Nucleus accumbens (tissue), 56 donors: ENCODE measurements at regions not wholly inside any gene's neighbourhood (a gene's known extent, or its start where the extent isn't known, plus 50 kb on each side); places are given as distances from the start of the nearest gene placed in this dataset.

ENCODE experiments used
- DNase-seq, 56 donors: peaks; one replicate each; lab custom pipeline; 2025; lab: John Stamatoyannopoulos, UW

DNA sequence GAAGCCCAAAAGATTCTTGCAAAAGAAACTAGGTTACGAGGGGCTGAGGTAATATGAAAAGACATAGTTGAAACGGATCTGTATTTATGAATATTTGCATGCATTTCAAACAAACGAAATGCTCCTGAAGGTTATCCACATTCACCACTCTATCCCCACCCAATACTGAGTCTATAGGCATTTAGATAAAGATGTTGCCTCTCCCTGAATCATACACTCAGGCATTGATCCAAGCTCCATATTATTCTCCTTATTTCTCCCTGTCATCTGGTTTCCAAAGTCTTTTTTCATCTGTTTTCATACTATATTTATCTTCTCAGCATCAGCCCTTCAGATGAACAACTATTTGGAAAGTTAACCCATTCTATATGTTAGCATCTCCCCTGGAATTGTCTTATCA is 492.5 kb upstream of the TGFBR2 start:
- no peak for DNase-seq

DNA sequence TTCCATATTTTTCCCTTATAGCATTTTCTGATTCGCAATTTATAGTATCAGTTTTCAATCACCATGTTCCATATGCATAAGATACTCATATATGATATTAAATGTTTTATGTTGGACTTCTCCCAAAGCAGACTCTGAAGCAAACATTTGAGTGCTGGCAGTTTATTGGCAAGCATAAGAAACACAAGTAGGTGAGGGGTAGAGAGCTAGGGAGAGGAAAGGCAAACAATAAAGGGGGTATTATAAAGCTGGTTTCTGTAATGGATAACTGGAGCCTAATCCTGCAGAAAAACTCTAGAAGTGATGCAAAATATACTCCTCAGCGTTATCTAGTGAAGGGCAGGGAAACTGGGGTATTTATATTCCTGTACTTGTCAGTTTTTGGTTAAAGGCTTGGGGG is 491.5 kb upstream of the TGFBR2 start:
- no peak for DNase-seq

DNA sequence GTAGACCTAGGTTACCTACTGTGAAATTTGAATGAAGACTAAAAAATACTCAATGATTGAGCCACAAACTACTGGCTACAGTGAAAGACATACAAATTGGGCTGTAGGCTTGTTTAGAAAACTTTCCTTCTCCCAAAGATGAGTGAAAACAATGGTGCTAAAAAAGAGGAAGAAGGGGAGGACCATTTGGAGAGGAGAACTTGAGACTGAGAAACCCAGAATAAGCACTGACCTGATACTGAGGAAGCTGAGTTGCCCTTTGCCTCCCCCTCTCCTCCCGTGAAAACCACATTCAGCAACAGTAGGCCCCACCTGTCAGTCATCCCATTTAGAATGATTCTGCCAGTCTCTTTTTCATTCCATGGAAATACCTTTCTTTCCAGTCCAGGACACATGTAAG is 484.0 kb upstream of the TGFBR2 start:
- no peak for DNase-seq

DNA sequence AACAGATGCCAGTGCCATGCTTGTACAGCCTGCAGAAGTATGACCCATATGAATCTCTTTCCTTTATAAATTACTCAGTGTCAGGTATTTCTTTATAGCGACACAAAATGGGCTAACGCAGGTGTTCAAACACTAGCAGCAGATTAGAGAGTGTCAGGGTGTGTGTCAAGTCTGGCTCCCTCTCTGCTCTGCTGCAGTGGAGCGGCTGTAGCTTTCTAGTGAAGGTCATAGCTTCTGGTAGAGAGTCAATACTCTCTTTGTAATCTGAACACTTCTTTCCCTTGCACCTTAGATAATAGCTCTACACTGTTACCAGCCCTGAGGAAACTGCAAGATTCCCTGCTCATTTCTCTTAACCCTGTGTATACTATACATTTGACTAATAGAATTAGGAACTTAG is 483.2 kb upstream of the TGFBR2 start:
- DNase-seq, result no peak

DNA sequence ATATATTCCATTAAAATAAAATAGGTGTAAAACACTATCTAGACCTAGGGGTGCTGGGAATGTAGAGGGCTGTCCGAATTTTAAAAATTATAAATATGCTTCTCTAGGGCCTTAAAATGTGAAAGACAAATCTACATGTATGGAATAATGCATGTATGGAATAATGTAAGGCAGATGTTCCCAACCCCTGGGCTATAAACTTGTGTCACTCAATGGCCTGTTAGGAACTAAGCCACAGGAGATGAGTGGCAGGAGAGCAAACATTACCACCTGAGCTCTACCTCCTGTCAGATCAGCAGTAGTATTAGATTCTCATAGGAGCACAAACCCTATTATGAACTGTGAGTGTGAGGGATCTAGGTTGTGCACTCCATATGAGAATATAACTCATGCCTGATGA is 482.6 kb upstream of the TGFBR2 start:
- DNase-seq, result no peak

DNA sequence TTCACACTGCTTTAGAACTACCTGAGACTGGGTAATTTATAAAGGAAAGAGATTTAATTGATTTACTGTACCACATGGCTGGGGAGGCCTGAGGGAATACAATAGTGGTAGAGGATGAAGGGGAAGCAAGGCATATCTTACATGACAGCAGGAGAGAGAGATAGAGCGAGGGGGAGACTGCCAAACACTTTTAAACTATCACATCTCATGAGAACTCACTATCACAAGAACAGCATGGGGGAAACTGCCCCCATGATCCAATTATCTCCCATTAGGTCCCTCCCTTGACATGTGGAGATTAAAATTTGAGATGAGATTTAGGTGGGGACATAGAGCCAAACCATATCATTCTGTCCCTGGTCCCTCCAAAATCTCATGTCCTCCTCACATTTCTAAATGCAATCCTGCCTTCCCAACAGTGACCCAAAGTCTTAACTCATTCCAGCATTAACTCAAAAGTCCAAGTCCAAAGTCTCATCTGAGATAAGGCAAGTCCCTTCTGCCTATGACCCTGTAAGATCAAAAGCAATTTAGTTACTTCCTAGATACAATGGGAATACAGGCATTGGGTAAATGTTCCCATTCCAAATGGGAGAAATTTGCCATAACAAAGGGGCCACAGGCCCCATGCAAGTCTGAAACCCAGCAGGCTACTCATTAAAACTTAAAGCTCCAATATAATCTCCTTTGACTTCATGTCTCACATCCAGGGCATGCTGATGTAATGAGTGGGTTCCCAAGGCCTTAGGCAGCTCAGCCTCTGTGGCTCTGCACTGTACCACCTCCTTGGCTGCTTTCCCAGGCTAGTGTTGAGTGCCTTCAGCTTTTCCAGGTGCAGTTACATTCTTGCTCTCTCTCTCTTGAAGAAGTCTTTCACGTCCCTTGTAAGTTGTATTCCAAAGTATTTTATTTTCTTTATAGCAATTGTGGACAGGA is 481.7 kb upstream of the TGFBR2 start:
- no peak for DNase-seq

DNA sequence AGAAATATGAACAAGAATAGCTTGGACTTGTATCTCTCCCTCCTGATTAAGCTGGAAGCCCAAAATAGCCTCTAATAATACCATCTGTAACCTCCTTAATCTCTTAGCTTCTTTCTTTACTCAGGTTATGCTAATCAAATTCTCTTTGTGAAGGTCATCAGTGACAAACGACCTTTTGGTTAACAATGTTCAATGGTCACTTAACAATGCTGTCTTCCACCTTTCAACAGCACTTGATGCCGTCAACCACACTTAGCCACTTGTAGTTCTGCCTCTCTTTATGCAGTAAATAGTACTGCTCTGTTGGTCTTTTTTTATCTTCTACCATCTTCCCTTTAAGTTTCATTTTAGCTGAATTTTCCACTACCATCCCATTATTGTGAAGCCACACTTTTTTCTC is 476.6 kb upstream of the TGFBR2 start:
- no peak for DNase-seq

DNA sequence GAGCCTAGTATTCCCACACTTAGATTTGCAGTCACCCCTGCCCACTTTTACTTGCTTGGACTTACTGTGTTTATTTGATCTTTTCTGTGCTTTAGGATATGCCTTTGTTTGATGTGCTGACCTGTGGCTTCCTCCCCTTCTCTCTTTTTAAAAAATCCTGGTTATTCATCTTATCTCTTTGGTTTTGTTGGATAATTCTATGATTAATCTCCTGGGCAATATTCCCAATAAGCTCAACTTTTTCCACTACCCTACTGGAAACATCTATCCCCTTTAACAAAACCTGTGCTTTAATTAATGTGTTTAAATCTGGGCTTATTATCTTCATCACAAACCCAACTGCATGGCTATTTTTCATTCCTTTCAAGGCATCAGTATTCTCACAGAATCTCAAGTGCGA is 476.0 kb upstream of the TGFBR2 start:
- DNase-seq, result no peak

DNA sequence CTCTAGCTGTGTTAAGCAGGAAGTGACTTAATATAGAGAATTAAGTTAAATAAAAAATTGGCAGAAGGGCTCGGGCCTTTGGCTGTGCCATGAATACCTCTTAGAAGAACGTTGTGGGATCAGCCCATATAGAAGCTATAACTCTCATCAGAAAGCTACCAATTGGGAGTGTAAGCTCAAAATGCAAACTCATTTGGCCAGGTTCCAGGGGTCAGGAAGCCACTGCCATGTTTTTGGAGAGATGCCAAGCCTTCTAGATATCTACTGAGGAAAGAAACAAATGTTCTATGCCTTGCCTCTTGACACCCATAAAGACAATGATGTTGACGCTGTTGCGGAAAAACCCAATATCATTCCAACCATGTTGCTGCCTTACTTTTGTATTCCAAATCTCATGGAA is 475.2 kb upstream of the TGFBR2 start:
- DNase-seq, result no peak

DNA sequence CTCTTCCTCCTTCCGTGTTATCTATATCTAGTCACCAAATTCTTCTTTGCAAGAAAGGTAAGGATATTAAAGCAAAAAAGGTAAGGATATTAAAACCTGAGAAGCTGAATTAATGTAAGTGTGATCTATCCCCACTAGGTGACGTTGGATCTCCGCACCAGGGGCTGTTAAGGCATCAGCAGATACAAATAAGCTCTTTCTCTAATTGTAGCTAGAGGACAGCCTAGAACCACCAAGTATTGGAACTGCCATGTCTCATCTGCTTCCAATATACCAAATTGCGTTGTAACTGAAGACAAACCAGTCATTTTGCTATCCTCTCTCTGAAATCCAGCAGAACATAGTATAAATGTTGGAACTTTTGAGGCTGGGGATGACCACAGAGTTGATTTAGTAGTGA is 471.2 kb upstream of the TGFBR2 start:
- no peak for DNase-seq

DNA sequence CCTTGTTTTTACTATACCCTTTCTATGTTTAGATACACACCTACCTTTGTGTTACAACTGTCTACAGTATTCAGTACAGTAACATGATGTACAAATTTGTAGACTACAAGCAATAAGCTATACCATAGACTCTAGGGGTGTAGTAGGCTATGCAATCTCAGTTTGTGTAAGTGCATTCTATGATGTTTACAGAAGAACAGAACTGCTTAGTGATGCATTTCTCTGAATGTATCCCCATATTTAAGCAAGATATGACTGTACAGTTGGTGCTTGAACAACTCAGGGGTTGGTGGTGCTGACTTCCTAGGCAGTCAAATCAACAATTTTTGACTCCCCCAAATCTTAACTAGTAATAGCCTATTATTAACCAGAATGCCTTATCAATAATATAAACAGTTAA is 467.1 kb upstream of the TGFBR2 start:
- no peak for DNase-seq

DNA sequence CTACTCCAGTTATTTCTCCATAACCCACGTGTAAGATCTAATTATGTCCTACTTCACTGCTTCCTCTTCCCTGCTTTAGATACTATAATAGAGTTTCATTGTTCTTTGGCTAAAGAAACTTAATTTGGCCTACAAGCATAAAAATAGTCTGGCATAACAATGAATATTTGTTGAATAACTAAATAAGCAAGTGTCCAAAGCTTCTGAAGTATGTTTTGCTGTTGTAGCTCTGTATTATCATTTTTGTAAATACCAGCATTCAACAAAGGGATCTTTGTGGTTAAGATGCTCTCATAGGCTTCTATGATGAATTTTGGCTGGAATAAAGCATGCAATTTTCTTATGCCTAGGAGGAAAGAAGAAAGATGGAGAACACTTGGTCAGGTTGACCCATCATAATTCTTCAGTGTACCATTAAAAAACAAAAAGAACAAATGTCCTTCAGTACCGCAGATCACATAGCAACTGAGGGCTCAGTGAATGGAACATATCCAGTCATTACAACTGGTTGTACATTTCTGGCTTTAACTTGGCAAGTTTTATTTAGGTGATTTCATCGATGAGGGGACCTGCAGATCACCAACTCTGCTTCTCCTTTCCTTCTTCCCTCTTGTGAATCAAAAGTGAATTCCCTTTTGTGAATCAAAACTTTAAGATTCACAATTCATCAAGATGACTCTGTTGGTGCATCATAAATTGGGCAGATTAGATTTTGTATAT is 465.9 kb upstream of the TGFBR2 start:
- no peak for DNase-seq

DNA sequence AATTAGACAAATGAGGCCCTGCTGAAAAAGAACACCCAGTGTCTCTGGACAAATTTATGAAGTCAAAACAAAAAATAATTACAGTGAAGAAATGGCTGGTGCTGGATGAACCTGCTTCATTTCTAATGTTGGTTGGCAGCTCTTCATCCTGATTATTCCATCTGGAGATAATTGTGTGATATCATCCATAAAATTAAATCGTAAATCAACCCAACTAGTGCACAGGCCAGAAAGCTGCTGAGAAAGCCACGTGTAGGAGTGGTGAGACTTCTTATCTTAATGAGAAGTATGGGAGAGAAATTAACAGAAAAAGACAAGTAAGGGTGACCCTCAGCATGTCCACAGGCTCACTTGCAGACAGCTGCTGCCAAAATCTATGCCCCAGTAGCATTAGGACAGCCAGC is 465.2 kb upstream of the TGFBR2 start:
- DNase-seq, result no peak

DNA sequence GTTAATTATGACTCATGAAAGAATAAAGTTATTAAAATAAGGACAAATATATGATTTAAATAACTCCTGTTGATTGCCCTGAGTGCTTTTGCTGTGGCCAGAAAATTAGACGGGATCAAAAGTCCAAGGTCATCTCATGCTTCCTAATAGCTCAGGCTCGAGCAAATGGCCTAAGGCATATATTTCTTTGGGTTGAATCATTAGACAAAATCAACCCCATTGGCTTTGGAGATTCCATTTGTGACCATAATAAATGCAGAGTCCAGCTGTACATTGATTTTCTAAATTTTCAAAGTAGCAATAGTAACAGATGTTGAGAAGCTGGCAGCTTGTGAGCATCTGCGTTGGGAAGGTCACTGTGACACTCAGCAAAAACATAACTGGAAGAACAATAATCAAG is 464.5 kb upstream of the TGFBR2 start:
- no peak for DNase-seq

DNA sequence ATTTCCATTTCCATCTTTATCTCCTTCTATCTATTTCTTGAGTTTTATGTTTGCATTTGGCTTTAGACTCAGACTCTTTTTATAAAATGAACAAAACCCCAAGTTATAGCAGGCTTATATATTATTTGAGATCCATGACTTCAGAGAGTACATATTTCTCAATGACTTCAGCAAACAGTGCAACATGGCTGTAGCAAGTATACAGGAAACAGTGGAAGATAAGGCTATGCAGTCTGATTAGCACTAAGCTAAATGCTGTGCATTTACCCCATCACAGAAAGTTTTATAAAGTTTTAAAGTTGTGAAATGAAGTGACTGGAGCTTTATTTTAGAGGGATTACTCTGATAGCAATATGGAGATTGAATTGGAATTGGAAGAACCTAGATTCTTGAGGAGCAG is 463.5 kb upstream of the TGFBR2 start:
- no peak for DNase-seq

DNA sequence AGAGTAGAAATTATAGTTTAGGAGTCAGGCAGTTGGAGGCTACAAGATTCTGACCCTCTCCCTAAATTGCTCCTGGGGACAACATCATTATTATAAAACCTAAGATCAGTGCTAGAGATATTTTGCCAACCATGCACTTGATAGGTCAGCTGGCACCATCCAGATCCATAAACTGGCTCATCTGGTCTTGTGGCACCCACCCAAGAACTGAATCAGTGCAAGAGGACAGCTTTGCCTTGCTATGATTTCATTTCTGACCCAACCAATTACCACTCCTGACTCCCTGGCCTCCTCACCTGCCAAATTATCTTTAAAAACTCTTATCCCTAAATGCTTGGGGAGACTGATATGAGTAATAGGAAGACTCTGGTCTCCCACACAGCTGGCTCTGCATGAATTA is 461.1 kb upstream of the TGFBR2 start:
- no peak for DNase-seq

DNA sequence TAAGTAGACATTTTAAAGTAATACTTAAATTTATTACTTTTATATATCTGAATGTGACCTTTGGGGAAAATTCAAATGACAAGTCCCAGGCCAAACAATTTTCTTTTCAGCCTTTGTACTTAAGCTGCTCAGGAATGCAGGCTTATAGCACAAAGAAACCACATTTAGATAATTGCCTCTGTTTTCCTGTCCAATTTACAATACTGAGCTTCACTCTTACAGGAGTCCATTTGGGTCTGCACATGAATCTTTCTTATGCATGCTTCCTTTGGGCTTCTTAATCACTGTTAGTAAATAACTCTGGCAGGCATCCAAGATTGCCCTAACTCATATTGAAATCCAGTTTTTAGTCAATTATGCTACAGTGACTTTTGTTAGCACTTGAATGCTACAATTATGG is 459.4 kb upstream of the TGFBR2 start:
- DNase-seq, result no peak

DNA sequence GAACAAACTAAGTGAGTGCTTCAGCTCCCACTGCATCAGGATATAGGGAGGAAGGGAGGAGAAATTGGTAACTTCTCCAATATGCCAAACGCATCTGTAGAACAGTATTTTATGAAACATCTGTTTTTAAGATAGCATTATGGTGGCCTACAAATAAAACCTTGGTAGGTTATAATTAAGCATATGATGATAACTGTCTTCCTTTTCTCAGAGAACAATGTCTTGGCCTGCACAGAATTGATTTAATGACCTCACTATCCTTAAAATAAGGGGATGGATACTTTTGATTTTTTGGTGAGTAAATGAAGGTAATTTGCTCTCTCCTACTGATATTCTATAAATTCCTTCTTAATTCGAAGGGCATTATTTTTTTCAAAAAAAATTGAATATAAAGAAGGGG is 451.5 kb upstream of the TGFBR2 start:
- no peak for DNase-seq

DNA sequence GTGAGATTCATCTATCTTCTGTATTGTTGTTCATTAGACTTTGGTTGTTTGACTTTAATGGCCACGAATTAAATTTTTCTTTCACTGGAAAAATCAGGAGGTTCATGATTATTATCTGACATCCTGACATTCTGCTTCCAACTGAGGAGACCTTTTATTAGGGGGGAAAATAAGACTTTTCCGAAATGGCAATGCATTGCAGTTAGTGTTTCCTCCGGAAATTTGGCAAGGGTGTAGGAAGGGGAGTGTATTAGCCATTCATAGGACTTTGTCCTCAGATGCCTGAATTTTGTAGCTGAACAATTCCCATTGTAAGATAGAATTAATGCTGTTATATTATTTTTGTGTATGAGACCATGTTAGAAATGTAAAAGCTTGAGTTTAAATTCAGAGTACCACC is 450.6 kb upstream of the TGFBR2 start:
- no peak for DNase-seq

DNA sequence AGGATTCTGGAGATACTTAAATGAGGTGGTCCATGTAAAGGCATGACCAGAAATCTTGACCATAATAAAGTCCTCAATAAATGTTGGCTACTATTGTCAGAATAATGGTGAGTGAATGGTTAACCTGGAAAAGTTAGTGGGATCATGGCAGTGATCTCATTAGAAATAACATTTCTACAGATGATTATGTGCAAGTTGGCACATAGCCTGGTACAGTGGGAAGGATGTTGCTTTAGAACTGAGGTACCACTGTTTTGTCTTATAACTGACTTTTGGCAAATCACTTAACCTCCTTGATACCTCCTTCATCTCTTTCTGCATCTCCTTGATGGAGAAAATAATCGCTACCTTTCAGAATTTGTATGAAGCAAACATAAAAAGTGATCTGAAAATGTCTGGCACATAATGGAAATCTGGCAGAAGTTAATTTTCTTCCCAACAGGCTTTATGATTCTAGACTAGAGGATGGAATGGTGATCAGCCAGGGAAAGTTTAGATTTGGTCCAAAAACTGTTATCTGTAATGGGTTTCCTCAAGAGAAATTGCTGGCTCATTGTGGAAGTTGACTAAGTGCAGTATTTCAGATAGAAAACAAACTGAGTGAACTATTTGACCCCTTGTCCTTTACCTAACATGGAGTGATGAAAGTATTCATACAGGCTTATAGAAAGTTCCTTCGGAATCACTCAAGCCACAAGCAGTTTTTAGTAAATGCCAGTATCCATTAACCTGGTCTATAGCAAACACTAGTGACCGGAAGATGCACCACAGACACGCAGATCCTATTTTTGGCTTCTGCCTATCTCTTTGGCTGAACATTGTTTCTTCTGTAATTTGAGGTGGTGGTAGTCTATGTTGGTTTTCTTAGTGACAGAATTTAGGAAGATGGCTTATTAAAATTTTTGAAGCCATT is 449.6 kb upstream of the TGFBR2 start:
- no peak for DNase-seq

DNA sequence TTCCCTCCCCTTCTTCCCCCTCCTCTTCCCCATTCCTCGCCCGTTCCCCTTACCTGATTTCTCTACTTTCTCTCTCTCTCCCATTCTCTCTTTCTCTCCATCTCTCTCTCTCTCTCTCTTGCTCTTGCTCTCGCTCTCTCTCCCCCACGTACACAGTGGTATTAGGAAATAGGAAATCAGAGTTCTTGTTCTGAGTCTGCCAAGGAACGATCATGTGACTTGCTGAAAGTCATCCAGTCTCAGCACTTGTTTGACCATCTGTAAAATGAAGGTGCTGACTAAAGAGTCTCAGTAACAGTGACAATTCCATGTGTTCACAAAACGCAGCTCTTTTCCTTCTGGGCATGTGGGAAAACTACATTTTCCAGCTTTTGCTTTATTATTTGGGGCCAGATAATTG is 445.0 kb upstream of the TGFBR2 start:
- DNase-seq, result no peak
